Colonic mucosa (tissue), 4 donors: ENCODE measurements at regions not wholly inside any gene's neighbourhood (a gene's known extent, or its start where the extent isn't known, plus 50 kb on each side); places are given as distances from the start of the nearest gene placed in this dataset.

Experiments used
- DNase-seq: peaks from one replicate; pipeline ENCODE4 v3.0.0-alpha.2; 2020
- H3K27ac ChIP-seq: fragments of 200-600 bp; one replicate; pipeline ENCODE4 v1.8.0; 2021
- H3K27me3 ChIP-seq: fragments of 200-600 bp; one replicate; pipeline ENCODE4 v1.8.0; 2021
- H3K36me3 ChIP-seq: fragments of 200-600 bp; one replicate; pipeline ENCODE4 v1.8.0; 2021
- H3K4me1 ChIP-seq: fragments of 200-600 bp; one replicate; pipeline ENCODE4 v1.8.0; 2021; ENCODE audit warnings: mild to moderate bottlenecking
- H3K4me3 ChIP-seq: fragments of 200-600 bp; one replicate; pipeline ENCODE4 v1.8.0; 2021
- H3K9ac ChIP-seq, 2 donors: one replicate each; pipeline ENCODE4 v1.7.0; 2013; ENCODE audit warnings: control low read depth in 2 of 2, low read depth in 2 of 2, low read length in 2 of 2
- H3K9me3 ChIP-seq: fragments of 200-600 bp; one replicate; pipeline ENCODE4 v1.8.0; 2021
- CTCF ChIP-seq: fragments of 200-600 bp; IDR thresholded peaks from one replicate; pipeline ENCODE4 v1.8.0; 2022; ENCODE audit warnings: antibody characterized with exemption, mild to moderate bottlenecking
- intact Hi-C: fragments of 100-400 bp; cut with DNase I; formaldehyde crosslinking; loops from one replicate; pipeline ENCODE4 v1.14.1; 2022
- donor health status: healthy.
- donor health status: DM: no; HTN: no; CAD: no.
- donor health status: DM: no; HTN: no; CAD: no.

- DNase-seq = no peak
- TF ChIP-seq CTCF = no peak
- H3K9me3 ChIP-seq = no peaks in the 10 kb centered on the region
- no peaks in the 10 kb centered on the region for H3K27me3 ChIP-seq
- intact Hi-C loops = no loop called here
- no peaks in the 10 kb centered on the region for H3K36me3 ChIP-seq
- H3K27ac ChIP-seq = no peak overlapping the region
- H3K4me1 ChIP-seq = no peaks in the 10 kb centered on the region
- no peak overlapping the region for H3K4me3 ChIP-seq
- no peak overlapping the region for H3K9ac ChIP-seq
Measured at GRCh38 chr1:95325349-95325748, 91.3 kb downstream of the RWDD3 start.

- no peak overlapping the region for H3K4me3 ChIP-seq
- no peak for DNase-seq
- intact Hi-C loops = no loop called here
- no peak for TF ChIP-seq CTCF
- no peaks in the 10 kb centered on the region for H3K9me3 ChIP-seq
- no peak overlapping the region for H3K9ac ChIP-seq
- no peaks in the 10 kb centered on the region for H3K4me1 ChIP-seq
- no peak overlapping the region for H3K27ac ChIP-seq
- H3K27me3 ChIP-seq = no peaks in the 10 kb centered on the region
- H3K36me3 ChIP-seq = no peaks in the 10 kb centered on the region
Measured at GRCh38 chr1:95326023-95326422, 92.0 kb downstream of the RWDD3 start.

GRCh38 chr1:95332754-95333153 lies 98.7 kb downstream of the RWDD3 start:
- no peaks in the 10 kb centered on the region for H3K27me3 ChIP-seq
- no peaks in the 10 kb centered on the region for H3K36me3 ChIP-seq
- no peak for TF ChIP-seq CTCF
- no peaks in the 10 kb centered on the region for H3K4me1 ChIP-seq
- no peak overlapping the region for H3K4me3 ChIP-seq
- intact Hi-C loops = no loop called here
- no peak overlapping the region for H3K27ac ChIP-seq
- no peak overlapping the region for H3K9ac ChIP-seq
- no peaks in the 10 kb centered on the region for H3K9me3 ChIP-seq
- DNase-seq = no peak

GRCh38 chr1:95339377-95339776 lies 105.4 kb downstream of the RWDD3 start:
- DNase-seq = no peak
- H3K27ac ChIP-seq = no peak overlapping the region
- TF ChIP-seq CTCF = no peak
- intact Hi-C loops = no loop called here
- H3K4me1 ChIP-seq = no peaks in the 10 kb centered on the region
- no peaks in the 10 kb centered on the region for H3K27me3 ChIP-seq
- no peak overlapping the region for H3K4me3 ChIP-seq
- no peaks in the 10 kb centered on the region for H3K36me3 ChIP-seq
- H3K9me3 ChIP-seq = no peaks in the 10 kb centered on the region
- H3K9ac ChIP-seq = no peak overlapping the region

- no peaks in the 10 kb centered on the region for H3K36me3 ChIP-seq
- no peak overlapping the region for H3K27ac ChIP-seq
- DNase-seq = no peak
- no peaks in the 10 kb centered on the region for H3K9me3 ChIP-seq
- H3K4me1 ChIP-seq = no peaks in the 10 kb centered on the region
- H3K9ac ChIP-seq = no peak overlapping the region
- H3K27me3 ChIP-seq = no peaks in the 10 kb centered on the region
- H3K4me3 ChIP-seq = no peak overlapping the region
- no peak for TF ChIP-seq CTCF
- intact Hi-C loops = no loop called here
Measured at GRCh38 chr1:95340061-95340460, 106.1 kb downstream of the RWDD3 start.

GRCh38 chr1:95352767-95353166 lies 118.8 kb downstream of the RWDD3 start:
- intact Hi-C loops = no loop called here
- no peaks in the 10 kb centered on the region for H3K27me3 ChIP-seq
- no peak overlapping the region for H3K9ac ChIP-seq
- no peak overlapping the region for H3K27ac ChIP-seq
- no peak for TF ChIP-seq CTCF
- H3K4me1 ChIP-seq = no peaks in the 10 kb centered on the region
- H3K36me3 ChIP-seq = no peaks in the 10 kb centered on the region
- H3K4me3 ChIP-seq = no peak overlapping the region
- no peaks in the 10 kb centered on the region for H3K9me3 ChIP-seq
- no peak for DNase-seq
